NT2/D1 (cell line): ENCODE measurements at regions not wholly inside any gene's neighbourhood (a gene's known extent, or its start where the extent isn't known, plus 50 kb on each side); places are given as distances from the start of the nearest gene placed in this dataset.

Experiments used
- SUZ12 ChIP-seq: IDR thresholded peaks from 2 replicates; pipeline ENCODE4 v1.6.1; 2011; ENCODE audit not compliant: insufficient read length, insufficient read depth; ENCODE audit errors: extremely low read depth
- YY1 ChIP-seq: IDR thresholded peaks from 2 replicates; pipeline ENCODE4 v1.6.1; 2011; ENCODE audit not compliant: insufficient read length, insufficient read depth
- ZNF274 ChIP-seq: IDR thresholded peaks from 2 replicates; pipeline ENCODE4 v1.6.1; 2011; ENCODE audit warnings: mild to moderate bottlenecking, low read depth, low read length

GRCh38 chr1:65650682-65651081 lies 142.0 kb upstream of the PDE4B start:
- TF ChIP-seq YY1 (no peak), ZNF274 (no peak), SUZ12 (no peak)
